Stomach (tissue), 8 donors: ENCODE measurements at regions not wholly inside any gene's neighbourhood (a gene's known extent, or its start where the extent isn't known, plus 50 kb on each side); places are given as distances from the start of the nearest gene placed in this dataset.

Experiments
- DNase-seq, 2 donors: peaks; one replicate each; pipeline versions ENCODE4 v3.0.0 to v3.0.0-alpha.2; 2013 to 2019
- H3K27ac ChIP-seq, 5 donors: fragments of 200-600 bp in 4 of 5; sonication (generic) in 4 of 5; one replicate each; pipeline ENCODE4 v1.5.1; 2013 to 2019; ENCODE audit warnings: mild to moderate bottlenecking in 1 of 5, moderate library complexity in 1 of 5
- H3K27me3 ChIP-seq, 3 donors: fragments of 200-600 bp; sonication (generic); one replicate each; pipeline ENCODE4 v1.5.1; 2017 to 2019; ENCODE audit warnings: mixed run types in 1 of 3
- H3K36me3 ChIP-seq, 4 donors: fragments of 200-600 bp; sonication (generic); 1 replicate in 3 of 4; 2 replicates in 1 of 4; pipeline ENCODE4 v1.5.1; 2016 to 2019
- H3K4me1 ChIP-seq, 4 donors: fragments of 200-600 bp; sonication (generic); one replicate each; pipeline ENCODE4 v1.5.1; 2016 to 2019
- H3K4me3 ChIP-seq, 4 donors: fragments of 200-600 bp; sonication (generic) in 3 of 4; one replicate each; pipeline ENCODE4 v1.5.1; 2016 to 2019; ENCODE audit warnings: mild to moderate bottlenecking in 1 of 4
- H3K9me3 ChIP-seq, 4 donors: fragments of 200-600 bp; sonication (generic); one replicate each; pipeline ENCODE4 v1.5.1; 2016 to 2019
- CTCF ChIP-seq, 7 experiments: fragments of 450-650 bp in 4 of 7; fragments of 200-600 bp in 3 of 7; sonication (generic) in 3 of 7; IDR thresholded peaks; one replicate each; pipeline ENCODE4 v1.5.1; 2016 to 2019; ENCODE audit warnings: antibody characterized with exemption in 7 of 7, control low read depth in 2 of 7, mild to moderate bottlenecking in 1 of 7
- EP300 ChIP-seq: sonication (generic); formaldehyde crosslinking; IDR thresholded peaks from one replicate; pipeline ENCODE4 v1.6.1; 2017; ENCODE audit warnings: antibody characterized with exemption
- POLR2A ChIP-seq, 4 donors: fragments of 450-650 bp; IDR thresholded peaks; one replicate each; pipeline ENCODE4 v1.6.1; 2016; ENCODE audit warnings: antibody characterized with exemption in 4 of 4, control low read depth in 2 of 4, mild to moderate bottlenecking in 1 of 4, moderate library complexity in 1 of 4
- POLR2AphosphoS5 ChIP-seq, 3 donors: sonication (generic); formaldehyde crosslinking; IDR thresholded peaks; one replicate each; pipeline ENCODE4 v1.6.1; 2016; ENCODE audit warnings: antibody characterized with exemption in 3 of 3
- WGBS, 5 donors: extraction: QIAGEN DNeasy Blood & Tissue Kit in 3 of 5; methylation state at CpG; one replicate each; pipeline versions ENCODE4 v1.1.5 to v1.1.7; 2013 to 2018; 5-methylcytosine and 5-hydroxymethylcytosine counted together
- intact Hi-C: fragments of 100-400 bp; cut with DNase I; formaldehyde crosslinking; loops from one replicate; pipeline ENCODE4 v1.15.1; 2023; ENCODE audit warnings: low total_unique reads
- donor health status: healthy with polysubstance abuse.
- donor health status: Bipolar disorder and iron deficiency.
- donor health status: healthy.

- Histone ChIP-seq H3K36me3 (no peaks in the 10 kb centered on the region), H3K27me3 (no peaks in the 10 kb centered on the region)
- intact Hi-C loops, result no loop called here
These were observed 369.7 kb downstream of the LRRC70 start for GRCh38 chr5:62948301-62948700.

GRCh38 chr5:62942384-62942783 is 363.8 kb downstream of the LRRC70 start:
- peaks cover 0 to 7% (median 0%) of the 10 kb centered on the region in 4 donors for H3K9me3 ChIP-seq
- peaks cover 0 to 7% (median 0%) of the 10 kb centered on the region in 4 donors for H3K4me1 ChIP-seq
- TF ChIP-seq EP300 (no peak), POLR2AphosphoS5 (IDR thresholded peaks at IDR 0.05) (no peak), CTCF (IDR thresholded peaks at IDR 0.05) (no peak), POLR2A (IDR thresholded peaks at IDR 0.05) (no peak)
- 46 to 68% (median 51%) methylated on average over 4 of the region's 4 CpGs for WGBS, 5 donors
- no peaks in the 10 kb centered on the region for H3K36me3 ChIP-seq
- H3K27me3 ChIP-seq, result no peaks in the 10 kb centered on the region
- intact Hi-C loops, result no loop called here
- no peak for DNase-seq
- no peak overlapping the region for H3K4me3 ChIP-seq
- no peak overlapping the region for H3K27ac ChIP-seq

More at GRCh38 chr5:62948301-62948700, 369.7 kb downstream of the LRRC70 start:
- TF ChIP-seq POLR2A (IDR thresholded peaks at IDR 0.05) (no peak), EP300 (no peak), POLR2AphosphoS5 (IDR thresholded peaks at IDR 0.05) (no peak), CTCF (IDR thresholded peaks at IDR 0.05) (no peak)
- WGBS, 5 donors, result 22 to 50% (median 38%) methylated on average over 1 of the region's 1 CpG
- no peak overlapping the region for H3K27ac ChIP-seq
- peaks cover 0 to 7% (median 0%) of the 10 kb centered on the region in 4 donors for H3K9me3 ChIP-seq
- no peak overlapping the region for H3K4me3 ChIP-seq
- no peaks in the 10 kb centered on the region for H3K4me1 ChIP-seq
- no peak for DNase-seq

- Histone ChIP-seq H3K9me3 (no peaks in the 10 kb centered on the region), H3K36me3 (no peaks in the 10 kb centered on the region), H3K27me3 (no peaks in the 10 kb centered on the region), H3K4me1 (peaks cover 0 to 7% (median 0%) of the 10 kb centered on the region in 4 donors), H3K27ac (no peak overlapping the region), H3K4me3 (no peak overlapping the region)
- intact Hi-C loops, result no loop called here
- WGBS, 5 donors, result 68 to 80% (median 73%) methylated on average over 3 of the region's 3 CpGs
- TF ChIP-seq CTCF (IDR thresholded peaks at IDR 0.05) (no peak), EP300 (no peak), POLR2A (IDR thresholded peaks at IDR 0.05) (no peak), POLR2AphosphoS5 (IDR thresholded peaks at IDR 0.05) (no peak)
- DNase-seq, result no peak
These were observed 360.3 kb downstream of the LRRC70 start for GRCh38 chr5:62938927-62939326.

- intact Hi-C loops, result no loop called here
These were observed 359.3 kb downstream of the LRRC70 start for GRCh38 chr5:62937661-62938558.

More at GRCh38 chr5:62937661-62938558, 359.3 kb downstream of the LRRC70 start:
- 26 to 41% (median 35%) methylated on average over 3 of the region's 3 CpGs for WGBS, 5 donors
- peaks cover 0 to 7% (median 0%) of the 10 kb centered on the region in 4 donors for H3K4me1 ChIP-seq
- H3K4me3 ChIP-seq, result no peak overlapping the region
- no peaks in the 10 kb centered on the region for H3K9me3 ChIP-seq
- no peak for TF ChIP-seq CTCF (IDR thresholded peaks at IDR 0.05)
- no peak for TF ChIP-seq POLR2AphosphoS5 (IDR thresholded peaks at IDR 0.05)
- no peak for TF ChIP-seq EP300
- TF ChIP-seq POLR2A (IDR thresholded peaks at IDR 0.05), result no peak
- peak in 1 of 2 donors; percentile 13 for DNase-seq
- H3K27me3 ChIP-seq, result no peaks in the 10 kb centered on the region
- no peaks in the 10 kb centered on the region for H3K36me3 ChIP-seq
- no peak overlapping the region for H3K27ac ChIP-seq
